H1 (cell line): ENCODE measurements at regions not wholly inside any gene's neighbourhood (a gene's known extent, or its start where the extent isn't known, plus 50 kb on each side); places are given as distances from the start of the nearest gene placed in this dataset.

Source experiments
- CTCF ChIA-PET: fragments of 300-600 bp; sonication (Branson Sonifier 250); formaldehyde crosslinking; loops from one replicate; lab custom pipeline; 2021; ENCODE audit not compliant: partially characterized antibody; lab: Charles Lee
- POLR2A ChIA-PET: fragments of 300-600 bp; sonication (Branson Sonifier 250); formaldehyde crosslinking; loops from one replicate; lab custom pipeline; 2021; ENCODE audit warnings: inconsistent platforms; ENCODE audit not compliant: partially characterized antibody; lab: Charles Lee
- DNase-seq, 2 experiments: peaks; one replicate each; pipeline versions ENCODE4 v3.0.0 to v3.0.0-alpha.2; 2010 to 2022; ENCODE audit warnings: low spot score in 2 of 2, low read depth in 1 of 2, mixed read lengths in 1 of 2
- FAIRE-seq: peaks from 2 replicates; lab custom pipeline; 2011; peaks lifted over from hg19 to GRCh38; lab: Jason Lieb, UNC
- H2AFZ ChIP-seq: 2 replicates; pipeline ENCODE4 v1.8.1; 2012; ENCODE audit warnings: low read length, inconsistent platforms
- H2AK5ac ChIP-seq: 2 replicates; pipeline ENCODE4 v1.6.1; 2013; ENCODE audit warnings: low read depth, low read length
- H2BK120ac ChIP-seq: replicated peaks from 2 replicates; pipeline ENCODE3; 2013; ENCODE audit warnings: low read depth, low read length, inconsistent platforms
- H2BK12ac ChIP-seq: 2 replicates; pipeline ENCODE4 v1.6.1; 2013; ENCODE audit warnings: low read depth, low read length
- H2BK15ac ChIP-seq: 2 replicates; pipeline ENCODE4 v1.6.1; 2013; ENCODE audit warnings: low read length
- H2BK20ac ChIP-seq: 2 replicates; pipeline ENCODE4 v1.6.1; 2013; ENCODE audit warnings: low read length
- H2BK5ac ChIP-seq: 2 replicates; pipeline ENCODE4 v1.6.1; 2013; ENCODE audit warnings: low read depth, low read length
- H3K14ac ChIP-seq: 2 replicates; pipeline ENCODE4 v1.6.1; 2013; ENCODE audit warnings: inconsistent platforms; ENCODE audit not compliant: insufficient read length
- H3K18ac ChIP-seq: 2 replicates; pipeline ENCODE4 v1.6.1; 2013; ENCODE audit warnings: low read length; ENCODE audit errors: extremely low read depth
- H3K23ac ChIP-seq: 2 replicates; pipeline ENCODE4 v1.6.1; 2013; ENCODE audit warnings: inconsistent platforms; ENCODE audit not compliant: insufficient read length
- H3K23me2 ChIP-seq: 2 replicates; pipeline ENCODE4 v1.6.1; 2013; ENCODE audit warnings: low read depth, low read length
- H3K27ac ChIP-seq: 2 replicates; pipeline ENCODE4 v1.6.1; 2011; ENCODE audit warnings: low read depth, low read length, inconsistent platforms
- H3K27me3 ChIP-seq, 4 experiments: replicated peaks in 1 of 4; 1 replicate in 1 of 4; 2 replicates in 3 of 4; pipeline versions ENCODE4 v1.6.1 to v1.8.1; 2011 to 2013; ENCODE audit warnings: low read length in 3 of 4, mild to moderate bottlenecking in 3 of 4, inconsistent platforms in 2 of 4, mixed read lengths in 2 of 4, moderate library complexity in 1 of 4; ENCODE audit not compliant: control insufficient read depth in 3 of 4, insufficient read depth in 3 of 4; ENCODE audit errors: extremely low read depth in 1 of 4
- H3K36me3 ChIP-seq, 4 experiments: 2 replicates each; pipeline versions ENCODE4 v1.6.1 to v1.8.1; 2011 to 2013; ENCODE audit warnings: mild to moderate bottlenecking in 4 of 4, low read length in 3 of 4, moderate library complexity in 2 of 4, control low read depth in 1 of 4, inconsistent platforms in 1 of 4; ENCODE audit not compliant: insufficient read depth in 4 of 4, control insufficient read depth in 2 of 4
- H3K4ac ChIP-seq: replicated peaks from 2 replicates; pipeline ENCODE3; 2013; ENCODE audit warnings: low read length, low read depth, mixed read lengths, inconsistent platforms; ENCODE audit not compliant: insufficient read length
- H3K4me1 ChIP-seq, 4 experiments: replicated peaks in 1 of 4; 1 replicate in 1 of 4; 2 replicates in 3 of 4; pipeline versions ENCODE4 v1.6.1 to v1.8.1; 2011 to 2013; ENCODE audit warnings: low read length in 3 of 4, inconsistent platforms in 2 of 4, mixed read lengths in 1 of 4; ENCODE audit not compliant: insufficient read depth in 4 of 4, control insufficient read depth in 3 of 4
- H3K4me2 ChIP-seq, 2 experiments: 2 replicates each; pipeline versions ENCODE4 v1.6.1 to v1.8.1; 2011 to 2013; ENCODE audit warnings: low read depth in 2 of 2, low read length in 2 of 2, control low read depth in 1 of 2, inconsistent platforms in 1 of 2, mild to moderate bottlenecking in 1 of 2; ENCODE audit not compliant: insufficient read depth in 1 of 2
- H3K4me3 ChIP-seq, 4 experiments: fragments of 200-600, 300-600 bp in 1 of 4; sonication (generic), shearing (Covaris generic), sonication (Bioruptor Twin) in 1 of 4; 2 replicates each; pipeline versions ENCODE4 v1.5.1 to v1.8.1; 2011 to 2016; ENCODE audit warnings: low read length in 4 of 4, low read depth in 3 of 4, control low read depth in 2 of 4, inconsistent platforms in 2 of 4, mild to moderate bottlenecking in 2 of 4, mixed read lengths in 1 of 4, moderate library complexity in 1 of 4; ENCODE audit not compliant: insufficient read depth in 2 of 4; ENCODE audit errors: extremely low read depth in 1 of 4
- H3K56ac ChIP-seq: replicated peaks from 2 replicates; pipeline ENCODE3; 2013; ENCODE audit warnings: low read depth, mild to moderate bottlenecking, mixed read lengths, low read length, inconsistent platforms; ENCODE audit not compliant: insufficient read length
- H3K79me1 ChIP-seq: 2 replicates; pipeline ENCODE4 v1.6.1; 2013; ENCODE audit warnings: low read depth, low read length, control low read depth
- H3K79me2 ChIP-seq, 2 experiments: 2 replicates each; pipeline versions ENCODE4 v1.6.1 to v1.8.1; 2012 to 2013; ENCODE audit warnings: low read length in 2 of 2, mild to moderate bottlenecking in 2 of 2, inconsistent platforms in 1 of 2; ENCODE audit not compliant: insufficient read depth in 2 of 2, control insufficient read depth in 1 of 2
- H3K9ac ChIP-seq, 4 experiments: replicated peaks in 1 of 4; 1 replicate in 1 of 4; 2 replicates in 3 of 4; pipeline versions ENCODE4 v1.6.1 to v1.8.1; 2011 to 2013; ENCODE audit warnings: low read depth in 3 of 4, low read length in 3 of 4, control low read depth in 2 of 4, mild to moderate bottlenecking in 2 of 4, moderate library complexity in 2 of 4, inconsistent platforms in 1 of 4; ENCODE audit errors: extremely low read depth in 1 of 4
- H3K9me3 ChIP-seq, 2 experiments: 2 replicates each; pipeline versions ENCODE4 v1.6.1 to v1.8.1; 2012 to 2013; ENCODE audit warnings: mild to moderate bottlenecking in 2 of 2, moderate library complexity in 2 of 2, control low read depth in 1 of 2, inconsistent platforms in 1 of 2, low read depth in 1 of 2, low read length in 1 of 2, mixed read lengths in 1 of 2; ENCODE audit not compliant: insufficient read depth in 2 of 2
- H4K20me1 ChIP-seq, 2 experiments: replicated peaks in 1 of 2; 2 replicates each; pipeline versions ENCODE3 to v1.8.1; 2011 to 2013; ENCODE audit warnings: inconsistent platforms in 2 of 2, low read length in 2 of 2, mild to moderate bottlenecking in 1 of 2; ENCODE audit not compliant: insufficient read depth in 2 of 2, control insufficient read depth in 1 of 2
- H4K5ac ChIP-seq: 2 replicates; pipeline ENCODE4 v1.6.1; 2013; ENCODE audit warnings: low read length, low read depth, mixed read lengths, inconsistent platforms; ENCODE audit not compliant: insufficient read length
- H4K8ac ChIP-seq: 2 replicates; pipeline ENCODE4 v1.8.0; 2013; ENCODE audit warnings: mild to moderate bottlenecking, moderate library complexity, low read length, inconsistent platforms; ENCODE audit not compliant: insufficient read depth; ENCODE audit errors: extremely low read depth
- H4K91ac ChIP-seq: replicated peaks from 2 replicates; pipeline ENCODE3; 2013; ENCODE audit warnings: low read length, mixed read lengths, inconsistent platforms; ENCODE audit not compliant: insufficient read length
- CBX8 ChIP-seq: fragments of 300-800, 300-1000 bp; sonication (generic); IDR thresholded peaks from 2 replicates; pipeline ENCODE4 v1.7.1; 2016; ENCODE audit warnings: low read depth, low read length, borderline replicate concordance
- EZH2 ChIP-seq: fragments of 200-600 bp; sonication (generic); IDR thresholded peaks from 2 replicates; pipeline ENCODE4 v1.7.1; 2012; ENCODE audit warnings: low read depth, mild to moderate bottlenecking, moderate library complexity, low read length, inconsistent platforms; ENCODE audit not compliant: severe bottlenecking
- WGBS, 2 experiments: shearing (Covaris generic) in 1 of 2; methylation state at CpG; one replicate each; pipeline versions ENCODE4 v1.1.6 to v1.1.7; 2013 to 2015; ENCODE audit warnings: low lambda C conversion rate in 2 of 2, mixed read lengths in 2 of 2, inconsistent platforms in 1 of 2, low coverage in 1 of 2, missing lambda C conversion rate in 1 of 2; ENCODE audit not compliant: insufficient replicate concordance in 2 of 2, insufficient coverage in 1 of 2, insufficient read length in 1 of 2; ENCODE audit errors: extremely low coverage in 1 of 2, missing lambda C conversion rate in 1 of 2; 5-methylcytosine and 5-hydroxymethylcytosine counted together
- TF ChIP-seq, protein P1 (sequence below): IDR thresholded peaks from 2 replicates; pipeline ENCODE4 v1.6.1; 2012; ENCODE audit warnings: inconsistent platforms
- TF ChIP-seq, protein P2 (sequence below), 3 experiments: IDR thresholded peaks; 1 replicate in 2 of 3; 2 replicates in 1 of 3; pipeline versions ENCODE4 v1.5.1 to v1.6.1; 2011; ENCODE audit warnings: low read length in 3 of 3, mild to moderate bottlenecking in 3 of 3, inconsistent platforms in 2 of 3, low read depth in 1 of 3, moderate library complexity in 1 of 3; ENCODE audit not compliant: insufficient read depth in 1 of 3; ENCODE audit errors: control extremely low read depth in 1 of 3

DNA sequence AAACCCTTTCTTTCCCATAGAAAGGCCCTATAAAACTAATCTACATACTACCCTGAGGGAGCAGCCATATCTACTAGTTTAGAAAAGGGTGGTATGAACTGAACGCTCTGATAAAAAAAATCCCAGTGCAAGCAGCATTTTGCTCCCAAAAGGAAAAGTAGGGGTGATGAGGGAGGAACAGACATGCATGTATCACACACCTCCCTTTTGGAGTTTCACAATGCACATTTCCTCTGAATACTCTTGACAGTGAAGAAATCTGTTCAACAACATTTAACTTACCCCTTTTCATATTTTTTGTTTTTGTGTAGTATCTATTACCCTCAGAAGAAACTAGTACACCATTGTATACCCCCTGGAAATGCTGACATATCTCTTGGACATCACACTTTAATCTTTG lies 411.4 kb downstream of the MAT2B start:
- H3K36me3 ChIP-seq, result no peaks in the 10 kb centered on the region
- no peaks in the 10 kb centered on the region for H3K23me2 ChIP-seq
- no peak overlapping the region for H3K9ac ChIP-seq
- FAIRE-seq (no peak), DNase-seq (no peak)
- ChIA-PET POLR2A (no interaction called here), CTCF (no interaction called here)
- H3K4me2 ChIP-seq, result no peak overlapping the region
- no peak overlapping the region for H4K5ac ChIP-seq
- H4K91ac ChIP-seq, result no peak overlapping the region
- no peak overlapping the region for H2BK15ac ChIP-seq
- H4K8ac ChIP-seq, result no peak overlapping the region
- H3K79me2 ChIP-seq, result no peaks in the 10 kb centered on the region
- H3K27ac ChIP-seq, result no peak overlapping the region
- WGBS, 2 experiments, result 92% methylated on average over 1 of the region's 1 CpG; no CpG with 5 or more reads in 1 of the 2 experiments
- H3K79me1 ChIP-seq, result no peaks in the 10 kb centered on the region
- peaks cover 3 to 10% (median 6%) of the 10 kb centered on the region in 4 experiments; a peak in 6 of 7 replicates for H3K4me1 ChIP-seq
- peaks cover 6 to 10% of the 10 kb centered on the region in 2 experiments; a peak in 3 of 4 replicates for H3K9me3 ChIP-seq
- no peak overlapping the region for H3K18ac ChIP-seq
- H3K56ac ChIP-seq, result no peak overlapping the region
- no peak overlapping the region for H2BK12ac ChIP-seq
- H3K14ac ChIP-seq, result no peak overlapping the region
- H2BK120ac ChIP-seq, result no peak overlapping the region
- H2BK5ac ChIP-seq, result no peak overlapping the region
- H3K27me3 ChIP-seq, result no peaks in the 10 kb centered on the region
- no peak overlapping the region for H3K4ac ChIP-seq
- H4K20me1 ChIP-seq, result no peaks in the 10 kb centered on the region
- H3K23ac ChIP-seq, result no peak overlapping the region
- H2AK5ac ChIP-seq, result no peak overlapping the region
- no peak overlapping the region for H2BK20ac ChIP-seq
- no peak overlapping the region for H2AFZ ChIP-seq
- no peak overlapping the region for H3K4me3 ChIP-seq
- TF ChIP-seq CBX8 (no peak), EZH2 (no peak)
- TF ChIP-seq, protein P1, sequence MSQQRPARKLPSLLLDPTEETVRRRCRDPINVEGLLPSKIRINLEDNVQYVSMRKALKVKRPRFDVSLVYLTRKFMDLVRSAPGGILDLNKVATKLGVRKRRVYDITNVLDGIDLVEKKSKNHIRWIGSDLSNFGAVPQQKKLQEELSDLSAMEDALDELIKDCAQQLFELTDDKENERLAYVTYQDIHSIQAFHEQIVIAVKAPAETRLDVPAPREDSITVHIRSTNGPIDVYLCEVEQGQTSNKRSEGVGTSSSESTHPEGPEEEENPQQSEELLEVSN, result no peak
- TF ChIP-seq, protein P2, sequence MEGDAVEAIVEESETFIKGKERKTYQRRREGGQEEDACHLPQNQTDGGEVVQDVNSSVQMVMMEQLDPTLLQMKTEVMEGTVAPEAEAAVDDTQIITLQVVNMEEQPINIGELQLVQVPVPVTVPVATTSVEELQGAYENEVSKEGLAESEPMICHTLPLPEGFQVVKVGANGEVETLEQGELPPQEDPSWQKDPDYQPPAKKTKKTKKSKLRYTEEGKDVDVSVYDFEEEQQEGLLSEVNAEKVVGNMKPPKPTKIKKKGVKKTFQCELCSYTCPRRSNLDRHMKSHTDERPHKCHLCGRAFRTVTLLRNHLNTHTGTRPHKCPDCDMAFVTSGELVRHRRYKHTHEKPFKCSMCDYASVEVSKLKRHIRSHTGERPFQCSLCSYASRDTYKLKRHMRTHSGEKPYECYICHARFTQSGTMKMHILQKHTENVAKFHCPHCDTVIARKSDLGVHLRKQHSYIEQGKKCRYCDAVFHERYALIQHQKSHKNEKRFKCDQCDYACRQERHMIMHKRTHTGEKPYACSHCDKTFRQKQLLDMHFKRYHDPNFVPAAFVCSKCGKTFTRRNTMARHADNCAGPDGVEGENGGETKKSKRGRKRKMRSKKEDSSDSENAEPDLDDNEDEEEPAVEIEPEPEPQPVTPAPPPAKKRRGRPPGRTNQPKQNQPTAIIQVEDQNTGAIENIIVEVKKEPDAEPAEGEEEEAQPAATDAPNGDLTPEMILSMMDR (IDR thresholded peaks at IDR 0.05; ENCODE audit: control extremely low read depth in 1 of 3, insufficient read depth in 1 of 3, low read depth in 1 of 3, low read length in 3 of 3), result no peak
